ENCODE measurements at regions not wholly inside any gene's neighbourhood (a gene's known extent, or its start where the extent isn't known, plus 50 kb on each side); places are given as distances from the start of the nearest gene placed in this dataset.

GRCh38 chr20:18979132-18979531 is 165.5 kb downstream of the SCP2D1 start:
- FAIRE-seq (no peak), DNase-seq (ENCODE audit: insufficient read length, low spot score) (no peak)
- no peak for TF ChIP-seq POLR2A (IDR thresholded peaks at IDR 0.05; ENCODE audit: low read depth, low read length)

- no peak for TF ChIP-seq POLR2A (IDR thresholded peaks at IDR 0.05; ENCODE audit: low read depth, low read length)
Observed at GRCh38 chr20:18981962-18982539, 168.5 kb downstream of the SCP2D1 start.

GRCh38 chr20:18983796-18984195 is 170.2 kb downstream of the SCP2D1 start:
- FAIRE-seq (no peak), DNase-seq (ENCODE audit: insufficient read length, low spot score) (no peak)
- TF ChIP-seq POLR2A (IDR thresholded peaks at IDR 0.05; ENCODE audit: low read depth, low read length), result no peak

More at GRCh38 chr20:18981962-18982539, 168.5 kb downstream of the SCP2D1 start:
- FAIRE-seq (no peak), DNase-seq (ENCODE audit: insufficient read length, low spot score) (no peak)

GRCh38 chr20:18984238-18985200 is 170.9 kb downstream of the SCP2D1 start:
- DNase-seq (ENCODE audit: insufficient read length, low spot score), result no peak
- no peak for FAIRE-seq
- TF ChIP-seq POLR2A (IDR thresholded peaks at IDR 0.05; ENCODE audit: low read depth, low read length), result no peak

- DNase-seq (ENCODE audit: insufficient read length, low spot score) (no peak), FAIRE-seq (no peak)
- no peak for TF ChIP-seq POLR2A (IDR thresholded peaks at IDR 0.05; ENCODE audit: low read depth, low read length)
Observed at GRCh38 chr20:18985551-18985950, 172.0 kb downstream of the SCP2D1 start.

GRCh38 chr20:18986146-18986830 is 172.7 kb downstream of the SCP2D1 start:
- no peak for TF ChIP-seq POLR2A (IDR thresholded peaks at IDR 0.05; ENCODE audit: low read depth, low read length)
- DNase-seq (ENCODE audit: insufficient read length, low spot score) (no peak), FAIRE-seq (no peak)

GRCh38 chr20:18986895-18987580 is 173.5 kb downstream of the SCP2D1 start:
- TF ChIP-seq POLR2A (IDR thresholded peaks at IDR 0.05; ENCODE audit: low read depth, low read length), result no peak
- FAIRE-seq (no peak), DNase-seq (ENCODE audit: insufficient read length, low spot score) (no peak)

GRCh38 chr20:18987781-18988360 is 174.3 kb downstream of the SCP2D1 start:
- no peak for DNase-seq (ENCODE audit: insufficient read length, low spot score)
- no peak for FAIRE-seq
- TF ChIP-seq POLR2A (IDR thresholded peaks at IDR 0.05; ENCODE audit: low read depth, low read length), result no peak

GRCh38 chr20:18988701-18989100 is 175.1 kb downstream of the SCP2D1 start:
- TF ChIP-seq POLR2A (IDR thresholded peaks at IDR 0.05; ENCODE audit: low read depth, low read length), result no peak
- no peak for FAIRE-seq
- DNase-seq (ENCODE audit: insufficient read length, low spot score), result no peak

GRCh38 chr20:18989736-18990474 is 176.3 kb downstream of the SCP2D1 start:
- TF ChIP-seq POLR2A (IDR thresholded peaks at IDR 0.05; ENCODE audit: low read depth, low read length), result no peak
- FAIRE-seq (no peak), DNase-seq (ENCODE audit: insufficient read length, low spot score) (no peak)

GRCh38 chr20:18991012-18991411 is 177.4 kb downstream of the SCP2D1 start:
- no peak for DNase-seq (ENCODE audit: insufficient read length, low spot score)
- no peak for FAIRE-seq
- no peak for TF ChIP-seq POLR2A (IDR thresholded peaks at IDR 0.05; ENCODE audit: low read depth, low read length)

- TF ChIP-seq POLR2A (IDR thresholded peaks at IDR 0.05; ENCODE audit: low read depth, low read length), result no peak
- FAIRE-seq (no peak), DNase-seq (ENCODE audit: insufficient read length, low spot score) (no peak)
Observed at GRCh38 chr20:18992418-18992817, 178.8 kb downstream of the SCP2D1 start.

GRCh38 chr20:18995455-18995854 is 181.9 kb downstream of the SCP2D1 start:
- TF ChIP-seq POLR2A (IDR thresholded peaks at IDR 0.05; ENCODE audit: low read depth, low read length), result no peak
- no peak for DNase-seq (ENCODE audit: insufficient read length, low spot score)
- no peak for FAIRE-seq
